GM12878 (cell line): ENCODE measurements at regions not wholly inside any gene's neighbourhood (a gene's known extent, or its start where the extent isn't known, plus 50 kb on each side); places are given as distances from the start of the nearest gene placed in this dataset.

Source experiments
- ATAC-seq: fragments of 200-7000 bp; cut with Tn5 transposase; 3 replicates; pipeline ENCODE4 v1.9.1; 2020; ENCODE audit warnings: mild to moderate bottlenecking, moderate library complexity
- BruUV-seq: library from RNA; stranded (reverse); fragments of 400-500 nt; replicated peaks from 2 replicates; lab custom pipeline; 2021; lab: Mats Ljungman, UMichigan
- CTCF ChIA-PET: fragments of 300-600 bp; sonication (Branson Sonifier 250); formaldehyde crosslinking; extraction: SDS; loops from one replicate; lab custom pipeline; 2021; ENCODE audit warnings: inconsistent platforms; lab: Yijun Ruan, JAX
- POLR2A ChIA-PET: fragments of 350-600 bp; formaldehyde crosslinking; extraction: SDS; loops from one replicate; lab custom pipeline; 2021; ENCODE audit warnings: inconsistent platforms; lab: Charles Lee
- RAD21 ChIA-PET: fragments of 300-600 bp; sonication (Branson Sonifier 250); formaldehyde crosslinking; loops from one replicate; lab custom pipeline; 2023; ENCODE audit warnings: antibody characterized with exemption; ENCODE audit not compliant: unreplicated experiment; lab: Charles Lee
- SMC1A ChIA-PET: fragments of 300-600 bp; sonication (Branson Sonifier 250); formaldehyde crosslinking; loops from one replicate; lab custom pipeline; 2023; ENCODE audit not compliant: unreplicated experiment, uncharacterized antibody; lab: Charles Lee
- DNase-seq: peaks from one replicate; pipeline ENCODE4 v3.0.0-alpha.2; 2011; ENCODE audit warnings: low read depth, low spot score
- FAIRE-seq: peaks from 3 replicates; lab custom pipeline; 2011; peaks lifted over from hg19 to GRCh38; lab: Jason Lieb, UNC
- H2AFZ ChIP-seq: 2 replicates; pipeline ENCODE4 v1.6.0; 2011; ENCODE audit warnings: low read depth, low read length, control low read depth; ENCODE audit not compliant: control insufficient read depth
- H3K27ac ChIP-seq: 2 replicates; pipeline ENCODE4 v1.5.1; 2011; ENCODE audit warnings: control low read depth; ENCODE audit not compliant: control insufficient read depth, insufficient read depth
- H3K27me3 ChIP-seq, 2 experiments: replicated peaks in 1 of 2; 2 replicates each; pipeline versions ENCODE4 v1.6.0 to v1.6.1; 2011; ENCODE audit warnings: low read length in 1 of 2; ENCODE audit not compliant: control insufficient read depth in 2 of 2, insufficient read depth in 2 of 2
- H3K36me3 ChIP-seq, 2 experiments: 2 replicates each; pipeline ENCODE4 v1.5.1; 2011; ENCODE audit warnings: low read length in 1 of 2; ENCODE audit not compliant: control insufficient read depth in 2 of 2, insufficient read depth in 2 of 2
- H3K4me1 ChIP-seq: 2 replicates; pipeline ENCODE4 v1.6.1; 2011; ENCODE audit warnings: mild to moderate bottlenecking, low read length, moderate library complexity, mixed read lengths; ENCODE audit not compliant: control insufficient read depth, insufficient read depth
- H3K4me2 ChIP-seq: 2 replicates; pipeline ENCODE4 v1.6.0; 2011; ENCODE audit warnings: control low read depth; ENCODE audit not compliant: control insufficient read depth, insufficient read depth
- H3K4me3 ChIP-seq: fragments of 200-600 bp; sonication (generic); 2 replicates; pipeline ENCODE4 v1.5.1; 2016
- H3K79me2 ChIP-seq: 2 replicates; pipeline ENCODE4 v1.6.0; 2011; ENCODE audit warnings: low read length; ENCODE audit not compliant: control insufficient read depth, insufficient read depth
- H3K9ac ChIP-seq: 2 replicates; pipeline ENCODE4 v1.8.0; 2011; ENCODE audit warnings: low read length, control low read depth, mixed read lengths; ENCODE audit not compliant: control insufficient read depth, insufficient read depth
- H3K9me3 ChIP-seq: replicated peaks from 3 replicates; pipeline ENCODE4 v1.5.1; 2011; ENCODE audit warnings: mild to moderate bottlenecking, low read length; ENCODE audit not compliant: control insufficient read depth, insufficient read depth
- H4K20me1 ChIP-seq: 2 replicates; pipeline ENCODE4 v1.6.0; 2011; ENCODE audit not compliant: control insufficient read depth, insufficient read depth
- CBFB ChIP-seq: IDR thresholded peaks from 2 replicates; pipeline ENCODE4 v1.6.1; 2016; ENCODE audit warnings: antibody characterized with exemption, low read depth
- CEBPZ ChIP-seq: fragments of 150-350 bp; IDR thresholded peaks from 2 replicates; pipeline ENCODE4 v1.6.1; 2016; ENCODE audit warnings: low read depth, low read length
- CTCF ChIP-seq, 3 experiments: IDR thresholded peaks in 2 of 3; conservative IDR thresholded peaks in 1 of 3; 2 replicates each; pipeline ENCODE4 v1.5.1; 2011; ENCODE audit warnings: low read depth in 3 of 3, low read length in 3 of 3, mild to moderate bottlenecking in 3 of 3, control low read depth in 2 of 3, moderate library complexity in 2 of 3, inconsistent platforms in 1 of 3, mixed read lengths in 1 of 3; ENCODE audit not compliant: control insufficient read depth in 2 of 3, insufficient read depth in 1 of 3; ENCODE audit errors: extremely low read depth in 1 of 3
- KLF5 ChIP-seq: fragments of 450-650 bp; IDR thresholded peaks from 2 replicates; pipeline ENCODE4 v1.6.1; 2014; ENCODE audit warnings: mild to moderate bottlenecking; ENCODE audit not compliant: partially characterized antibody
- NR2F1 ChIP-seq: fragments of 450-650 bp; conservative IDR thresholded peaks from 2 replicates; pipeline ENCODE4 v1.6.1; 2017; ENCODE audit warnings: mild to moderate bottlenecking
- PAX5 ChIP-seq: IDR thresholded peaks from 2 replicates; pipeline ENCODE4 v1.6.1; 2011; ENCODE audit warnings: low read depth, low read length, borderline replicate concordance
- RAD21 ChIP-seq: IDR thresholded peaks from 2 replicates; pipeline ENCODE4 v1.6.1; 2011; ENCODE audit warnings: mild to moderate bottlenecking, low read depth, low read length, moderate library complexity; ENCODE audit not compliant: insufficient read depth
- RELB ChIP-seq: fragments of 450-650 bp; IDR thresholded peaks from 2 replicates; pipeline ENCODE4 v1.6.1; 2017; ENCODE audit warnings: low read depth, mild to moderate bottlenecking, moderate library complexity
- SREBF2 ChIP-seq: IDR thresholded peaks from 2 replicates; pipeline ENCODE4 v1.6.1; 2012; ENCODE audit warnings: mild to moderate bottlenecking, low read length
- WGBS: methylation state at CpG from one replicate; pipeline ENCODE4 v1.1.6; 2016; ENCODE audit warnings: low lambda C conversion rate; ENCODE audit not compliant: insufficient replicate concordance, insufficient coverage; ENCODE audit errors: missing lambda C conversion rate; 5-methylcytosine and 5-hydroxymethylcytosine counted together
- in situ Hi-C: fragments of 300-500 bp; cut with MboI; formaldehyde crosslinking; loops from 9 replicates; pipeline ENCODE4 v1.14.3; 2018; ENCODE audit warnings: mixed read lengths
- intact Hi-C: fragments of 100-400 bp; cut with micrococcal nuclease; formaldehyde crosslinking; loops from one replicate; pipeline ENCODE4 v1.14.2; 2022; ENCODE audit not compliant: unreplicated experiment

- Histone ChIP-seq H3K4me3 (no peak overlapping the region), H2AFZ (no peak overlapping the region), H3K9ac (no peak overlapping the region), H3K4me2 (no peak overlapping the region), H3K4me1 (no peaks in the 10 kb centered on the region), H3K27me3 (no peaks in the 10 kb centered on the region; a peak in 1 of 4 replicates), H4K20me1 (no peaks in the 10 kb centered on the region), H3K9me3 (no peaks in the 10 kb centered on the region), H3K36me3 (no peaks in the 10 kb centered on the region), H3K79me2 (no peaks in the 10 kb centered on the region), H3K27ac (no peak overlapping the region)
- in situ Hi-C loops (no loop called here), intact Hi-C loops (no loop called here)
- ATAC-seq (no peak), DNase-seq (no peak), FAIRE-seq (no peak)
- ChIA-PET POLR2A (no interaction called here), CTCF (no interaction called here), RAD21 (no interaction called here), SMC1A (no interaction called here)
- WGBS = 19% methylated on average over 2 of the region's 2 CpGs
- BruUV-seq = no TSS peak
- TF ChIP-seq RELB (no peak), KLF5 (no peak)
Observed at GRCh38 chr18:47500930-47501329, 249.5 kb upstream of the SKOR2 start.

GRCh38 chr18:47492691-47493090, 241.2 kb upstream of the SKOR2 start:
- Histone ChIP-seq H3K4me3 (no peak overlapping the region), H4K20me1 (no peaks in the 10 kb centered on the region), H3K4me2 (no peak overlapping the region), H3K79me2 (no peaks in the 10 kb centered on the region), H3K4me1 (no peaks in the 10 kb centered on the region), H3K9ac (no peak overlapping the region), H3K36me3 (no peaks in the 10 kb centered on the region), H3K27ac (no peak overlapping the region), H3K9me3 (no peaks in the 10 kb centered on the region), H3K27me3 (no peaks in the 10 kb centered on the region), H2AFZ (no peak overlapping the region)
- intact Hi-C loops (no loop called here), in situ Hi-C loops (no loop called here)
- WGBS = 8% methylated on average over 3 of the region's 3 CpGs
- CTCF ChIA-PET = no interaction called here
- RAD21 ChIA-PET = no interaction called here
- ATAC-seq (no peak), DNase-seq (no peak), FAIRE-seq (no peak)
- POLR2A ChIA-PET = no interaction called here
- no TSS peak for BruUV-seq
- SMC1A ChIA-PET = no interaction called here
- TF ChIP-seq SREBF2 (no peak), NR2F1 (no peak), PAX5 (no peak), CEBPZ (no peak), CTCF (IDR thresholded peaks at IDR 0.05 in 2 of 3, conservative IDR thresholded peaks at IDR 0.05 in 1 of 3; ENCODE audit: control insufficient read depth in 2 of 3, extremely low read depth in 1 of 3, insufficient read depth in 1 of 3, low read depth in 3 of 3, low read length in 3 of 3) (no peak), RELB (no peak), CBFB (no peak), RAD21 (no peak)
